HepG2 (cell line): ENCODE measurements at regions not wholly inside any gene's neighbourhood (a gene's known extent, or its start where the extent isn't known, plus 50 kb on each side); places are given as distances from the start of the nearest gene placed in this dataset.
"Not testable (repeated sequence)": the region's sequence is repeated elsewhere in the genome, so short reads cannot be mapped to it uniquely, and the experiment has no call there.

ENCODE experiments used
- CTCF ChIP-seq: sonication (generic); formaldehyde crosslinking; IDR thresholded peaks from 2 replicates; pipeline ENCODE4 v1.5.0; 2020; ENCODE audit warnings: mild to moderate bottlenecking, missing genetic modification reagents, moderate library complexity
- EZH2 ChIP-seq: conservative IDR thresholded peaks from 2 replicates; pipeline ENCODE4 v1.6.1; 2012; ENCODE audit warnings: mild to moderate bottlenecking, low read depth, low read length, moderate library complexity
- KAT2B ChIP-seq: fragments of 150-350 bp; IDR thresholded peaks from 2 replicates; pipeline ENCODE4 v1.6.1; 2014; ENCODE audit warnings: low read depth, low read length, borderline replicate concordance
- KDM2A ChIP-seq: sonication (generic); formaldehyde crosslinking; IDR thresholded peaks from 2 replicates; pipeline ENCODE4 v1.4.0; 2020; ENCODE audit warnings: low read depth, missing genetic modification reagents, borderline replicate concordance
- PPARG ChIP-seq: conservative IDR thresholded peaks from 2 replicates; pipeline ENCODE4 v1.6.1; 2016; ENCODE audit warnings: missing biosample characterization, missing genetic modification reagents
- SRF ChIP-seq: IDR thresholded peaks from 2 replicates; pipeline ENCODE4 v1.6.1; 2011; ENCODE audit warnings: mild to moderate bottlenecking, low read depth, low read length, moderate library complexity
- YY1 ChIP-seq: IDR thresholded peaks from 2 replicates; pipeline ENCODE4 v1.6.1; 2011; ENCODE audit warnings: low read length, low read depth, moderate library complexity, mild to moderate bottlenecking; ENCODE audit not compliant: insufficient read depth, insufficient replicate concordance
- ZNF501 ChIP-seq: sonication (generic); formaldehyde crosslinking; IDR thresholded peaks from 2 replicates; pipeline ENCODE4 v1.5.1; 2020; ENCODE audit warnings: mild to moderate bottlenecking, moderate library complexity, missing genetic modification reagents
- ZNF513 ChIP-seq: sonication (generic); formaldehyde crosslinking; conservative IDR thresholded peaks from 2 replicates; pipeline ENCODE4 v1.5.0; 2020; ENCODE audit warnings: missing genetic modification reagents
- TF ChIP-seq, protein P1 (sequence below): sonication (generic); formaldehyde crosslinking; IDR thresholded peaks from 2 replicates; pipeline ENCODE4 v1.4.0; 2020; ENCODE audit warnings: missing genetic modification reagents, borderline replicate concordance
- TF ChIP-seq, protein P2 (sequence below): sonication (generic); formaldehyde crosslinking; IDR thresholded peaks from 2 replicates; pipeline ENCODE4 v1.4.0; 2020; ENCODE audit warnings: missing genetic modification reagents

DNA sequence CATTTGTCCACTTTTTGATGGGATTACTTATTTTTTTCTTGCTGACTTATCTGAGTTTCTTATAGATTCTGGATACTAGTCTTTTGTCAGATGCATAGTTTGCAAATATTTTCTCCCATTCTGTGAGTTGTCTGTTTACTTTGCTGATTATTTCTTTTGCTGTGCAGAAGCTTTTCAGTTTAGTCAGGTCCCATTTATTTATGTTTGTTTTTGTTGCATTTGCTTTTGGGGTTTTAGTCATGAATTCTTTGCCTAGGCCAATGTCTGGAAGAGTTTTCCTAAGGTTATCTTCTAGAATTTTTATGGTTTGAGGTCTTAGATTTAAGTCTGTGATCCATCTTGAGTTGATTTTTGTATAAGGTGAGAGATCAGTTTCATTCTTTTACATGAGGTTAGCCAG, 149.5 kb downstream of the SPATA31D1 start:
- TF ChIP-seq SRF; KAT2B; YY1; ZNF501 (CRISPR knock-in tag); ZNF513 (CRISPR knock-in tag); CTCF (CRISPR knock-in tag); PPARG (CRISPR knock-in tag); KDM2A (CRISPR knock-in tag); EZH2: not testable (repeated sequence)
- TF ChIP-seq, protein P1, sequence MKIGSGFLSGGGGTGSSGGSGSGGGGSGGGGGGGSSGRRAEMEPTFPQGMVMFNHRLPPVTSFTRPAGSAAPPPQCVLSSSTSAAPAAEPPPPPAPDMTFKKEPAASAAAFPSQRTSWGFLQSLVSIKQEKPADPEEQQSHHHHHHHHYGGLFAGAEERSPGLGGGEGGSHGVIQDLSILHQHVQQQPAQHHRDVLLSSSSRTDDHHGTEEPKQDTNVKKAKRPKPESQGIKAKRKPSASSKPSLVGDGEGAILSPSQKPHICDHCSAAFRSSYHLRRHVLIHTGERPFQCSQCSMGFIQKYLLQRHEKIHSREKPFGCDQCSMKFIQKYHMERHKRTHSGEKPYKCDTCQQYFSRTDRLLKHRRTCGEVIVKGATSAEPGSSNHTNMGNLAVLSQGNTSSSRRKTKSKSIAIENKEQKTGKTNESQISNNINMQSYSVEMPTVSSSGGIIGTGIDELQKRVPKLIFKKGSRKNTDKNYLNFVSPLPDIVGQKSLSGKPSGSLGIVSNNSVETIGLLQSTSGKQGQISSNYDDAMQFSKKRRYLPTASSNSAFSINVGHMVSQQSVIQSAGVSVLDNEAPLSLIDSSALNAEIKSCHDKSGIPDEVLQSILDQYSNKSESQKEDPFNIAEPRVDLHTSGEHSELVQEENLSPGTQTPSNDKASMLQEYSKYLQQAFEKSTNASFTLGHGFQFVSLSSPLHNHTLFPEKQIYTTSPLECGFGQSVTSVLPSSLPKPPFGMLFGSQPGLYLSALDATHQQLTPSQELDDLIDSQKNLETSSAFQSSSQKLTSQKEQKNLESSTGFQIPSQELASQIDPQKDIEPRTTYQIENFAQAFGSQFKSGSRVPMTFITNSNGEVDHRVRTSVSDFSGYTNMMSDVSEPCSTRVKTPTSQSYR (CRISPR knock-in tag), result not testable (repeated sequence)
- TF ChIP-seq, protein P2, sequence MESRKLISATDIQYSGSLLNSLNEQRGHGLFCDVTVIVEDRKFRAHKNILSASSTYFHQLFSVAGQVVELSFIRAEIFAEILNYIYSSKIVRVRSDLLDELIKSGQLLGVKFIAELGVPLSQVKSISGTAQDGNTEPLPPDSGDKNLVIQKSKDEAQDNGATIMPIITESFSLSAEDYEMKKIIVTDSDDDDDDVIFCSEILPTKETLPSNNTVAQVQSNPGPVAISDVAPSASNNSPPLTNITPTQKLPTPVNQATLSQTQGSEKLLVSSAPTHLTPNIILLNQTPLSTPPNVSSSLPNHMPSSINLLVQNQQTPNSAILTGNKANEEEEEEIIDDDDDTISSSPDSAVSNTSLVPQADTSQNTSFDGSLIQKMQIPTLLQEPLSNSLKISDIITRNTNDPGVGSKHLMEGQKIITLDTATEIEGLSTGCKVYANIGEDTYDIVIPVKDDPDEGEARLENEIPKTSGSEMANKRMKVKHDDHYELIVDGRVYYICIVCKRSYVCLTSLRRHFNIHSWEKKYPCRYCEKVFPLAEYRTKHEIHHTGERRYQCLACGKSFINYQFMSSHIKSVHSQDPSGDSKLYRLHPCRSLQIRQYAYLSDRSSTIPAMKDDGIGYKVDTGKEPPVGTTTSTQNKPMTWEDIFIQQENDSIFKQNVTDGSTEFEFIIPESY (CRISPR knock-in tag), result not testable (repeated sequence)
